ENCODE measurements at regions not wholly inside any gene's neighbourhood (a gene's known extent, or its start where the extent isn't known, plus 50 kb on each side); places are given as distances from the start of the nearest gene placed in this dataset.

DNA sequence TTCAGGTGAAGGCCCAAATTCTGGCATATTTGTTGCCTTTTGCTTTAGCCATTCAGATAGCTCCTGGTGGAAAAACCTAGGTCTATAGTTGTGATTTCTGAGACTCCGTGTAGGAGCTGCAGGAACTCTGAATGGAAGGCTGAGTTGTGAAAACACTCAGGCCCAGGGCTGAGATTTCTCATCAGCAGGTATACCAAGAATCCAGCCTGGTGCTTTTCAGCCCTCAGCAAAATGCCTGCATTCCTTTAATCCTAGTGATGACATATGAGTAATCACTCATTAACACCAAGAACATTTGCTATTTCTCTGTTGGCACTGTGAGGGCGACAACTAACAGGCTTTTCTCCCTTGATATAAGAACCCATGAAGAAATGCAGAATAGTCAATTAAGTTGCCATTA, 546.1 kb upstream of the MAN1A1 start:
- no peak for DNase-seq (ENCODE audit: low read depth in 2 of 2)
- H2AFZ ChIP-seq (ENCODE audit: low read length) = no peak overlapping the region
- H3K27ac ChIP-seq (ENCODE audit: insufficient read depth, low read length) = no peak overlapping the region
- no peak overlapping the region for H3K4me2 ChIP-seq (ENCODE audit: extremely low read depth, insufficient read depth, low read length)
- no peaks in the 10 kb centered on the region for H3K4me1 ChIP-seq (ENCODE audit: control insufficient read depth, extremely low read depth, insufficient read depth, low read length)
- no peak for TF ChIP-seq EZH2 (IDR thresholded peaks at IDR 0.05; ENCODE audit: low read length, missing control alignments)
- TF ChIP-seq, protein P1, sequence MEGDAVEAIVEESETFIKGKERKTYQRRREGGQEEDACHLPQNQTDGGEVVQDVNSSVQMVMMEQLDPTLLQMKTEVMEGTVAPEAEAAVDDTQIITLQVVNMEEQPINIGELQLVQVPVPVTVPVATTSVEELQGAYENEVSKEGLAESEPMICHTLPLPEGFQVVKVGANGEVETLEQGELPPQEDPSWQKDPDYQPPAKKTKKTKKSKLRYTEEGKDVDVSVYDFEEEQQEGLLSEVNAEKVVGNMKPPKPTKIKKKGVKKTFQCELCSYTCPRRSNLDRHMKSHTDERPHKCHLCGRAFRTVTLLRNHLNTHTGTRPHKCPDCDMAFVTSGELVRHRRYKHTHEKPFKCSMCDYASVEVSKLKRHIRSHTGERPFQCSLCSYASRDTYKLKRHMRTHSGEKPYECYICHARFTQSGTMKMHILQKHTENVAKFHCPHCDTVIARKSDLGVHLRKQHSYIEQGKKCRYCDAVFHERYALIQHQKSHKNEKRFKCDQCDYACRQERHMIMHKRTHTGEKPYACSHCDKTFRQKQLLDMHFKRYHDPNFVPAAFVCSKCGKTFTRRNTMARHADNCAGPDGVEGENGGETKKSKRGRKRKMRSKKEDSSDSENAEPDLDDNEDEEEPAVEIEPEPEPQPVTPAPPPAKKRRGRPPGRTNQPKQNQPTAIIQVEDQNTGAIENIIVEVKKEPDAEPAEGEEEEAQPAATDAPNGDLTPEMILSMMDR (conservative IDR thresholded peaks at IDR 0.05 in 1 of 2, IDR thresholded peaks at IDR 0.05 in 1 of 2; ENCODE audit: low read depth in 1 of 2, low read length in 2 of 2) = no peak
- H3K36me3 ChIP-seq (ENCODE audit: control insufficient read depth, insufficient read depth, low read length) = no peaks in the 10 kb centered on the region
- no peaks in the 10 kb centered on the region for H3K79me2 ChIP-seq (ENCODE audit: control insufficient read depth, insufficient read depth, low read length)
- no peaks in the 10 kb centered on the region for H3K27me3 ChIP-seq (ENCODE audit: control insufficient read depth, insufficient read depth, low read length)
- H3K9me3 ChIP-seq (ENCODE audit: control insufficient read depth, insufficient read depth, low read depth, low read length) = no peaks in the 10 kb centered on the region
- no peak overlapping the region for H3K9ac ChIP-seq (ENCODE audit: insufficient read depth, low read length)
- no peaks in the 10 kb centered on the region for H4K20me1 ChIP-seq (ENCODE audit: control insufficient read depth, extremely low read depth, insufficient read depth, low read length)
- H3K4me3 ChIP-seq (replicated peaks in 1 of 4; ENCODE audit: control extremely low read depth in 1 of 4, insufficient read depth in 1 of 4, low read depth in 3 of 4, low read length in 4 of 4) = no peak overlapping the region

DNA sequence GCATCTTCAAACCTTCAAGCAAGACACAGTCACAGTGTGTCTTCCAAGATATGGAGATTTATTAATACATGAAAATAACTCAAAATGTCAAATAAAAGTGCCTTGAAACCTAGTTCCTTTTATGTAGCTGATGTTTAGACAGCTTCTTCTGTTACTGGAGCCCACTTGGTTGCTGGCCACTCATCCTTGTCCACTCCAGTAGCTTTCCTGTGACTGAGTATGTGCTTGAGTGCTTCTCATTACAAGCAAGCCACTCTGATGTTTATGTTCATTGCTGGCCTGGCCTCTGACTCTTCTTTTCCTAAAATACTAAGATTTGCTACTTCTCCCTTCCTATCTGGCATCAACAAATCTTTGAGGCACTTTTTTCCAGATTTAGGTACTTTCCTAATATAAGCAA, 545.2 kb upstream of the MAN1A1 start:
- no peaks in the 10 kb centered on the region for H4K20me1 ChIP-seq (ENCODE audit: control insufficient read depth, extremely low read depth, insufficient read depth, low read length)
- no peak for DNase-seq (ENCODE audit: low read depth in 2 of 2)
- TF ChIP-seq, protein P1 (conservative IDR thresholded peaks at IDR 0.05 in 1 of 2, IDR thresholded peaks at IDR 0.05 in 1 of 2; ENCODE audit: low read depth in 1 of 2, low read length in 2 of 2) = no peak
- TF ChIP-seq EZH2 (IDR thresholded peaks at IDR 0.05; ENCODE audit: low read length, missing control alignments) = no peak
- no peak overlapping the region for H3K4me3 ChIP-seq (replicated peaks in 1 of 4; ENCODE audit: control extremely low read depth in 1 of 4, insufficient read depth in 1 of 4, low read depth in 3 of 4, low read length in 4 of 4)
- H3K4me2 ChIP-seq (ENCODE audit: extremely low read depth, insufficient read depth, low read length) = no peak overlapping the region
- H2AFZ ChIP-seq (ENCODE audit: low read length) = no peak overlapping the region
- H3K79me2 ChIP-seq (ENCODE audit: control insufficient read depth, insufficient read depth, low read length) = no peaks in the 10 kb centered on the region
- no peaks in the 10 kb centered on the region for H3K4me1 ChIP-seq (ENCODE audit: control insufficient read depth, extremely low read depth, insufficient read depth, low read length)
- H3K27ac ChIP-seq (ENCODE audit: insufficient read depth, low read length) = no peak overlapping the region
- H3K9me3 ChIP-seq (ENCODE audit: control insufficient read depth, insufficient read depth, low read depth, low read length) = no peaks in the 10 kb centered on the region
- H3K27me3 ChIP-seq (ENCODE audit: control insufficient read depth, insufficient read depth, low read length) = no peaks in the 10 kb centered on the region
- no peaks in the 10 kb centered on the region for H3K36me3 ChIP-seq (ENCODE audit: control insufficient read depth, insufficient read depth, low read length)
- no peak overlapping the region for H3K9ac ChIP-seq (ENCODE audit: insufficient read depth, low read length)

DNA sequence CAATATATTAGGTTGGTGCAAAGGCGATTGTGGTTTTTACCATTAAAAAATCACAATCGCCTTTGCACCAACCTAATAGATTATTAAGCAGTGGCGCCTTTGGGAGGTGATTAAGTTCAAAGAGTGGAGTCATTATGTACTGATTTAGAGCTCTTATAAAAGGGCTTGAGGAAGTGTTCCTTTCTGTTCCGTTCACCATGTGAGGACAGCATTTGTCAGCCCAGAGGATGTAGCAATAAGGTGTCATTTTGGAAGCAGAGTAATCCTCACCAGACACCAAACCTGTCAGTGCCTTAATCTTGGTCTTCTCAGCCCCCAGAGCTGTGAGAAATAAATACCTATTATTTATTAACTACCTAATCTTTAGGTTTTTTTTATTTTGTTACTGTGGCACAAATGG, 542.1 kb upstream of the MAN1A1 start:
- Histone ChIP-seq H3K4me1 (ENCODE audit: control insufficient read depth, extremely low read depth, insufficient read depth, low read length) (no peaks in the 10 kb centered on the region), H3K27me3 (ENCODE audit: control insufficient read depth, insufficient read depth, low read length) (no peaks in the 10 kb centered on the region), H3K4me3 (replicated peaks in 1 of 4; ENCODE audit: control extremely low read depth in 1 of 4, insufficient read depth in 1 of 4, low read depth in 3 of 4, low read length in 4 of 4) (no peak overlapping the region), H3K27ac (ENCODE audit: insufficient read depth, low read length) (no peak overlapping the region), H3K4me2 (ENCODE audit: extremely low read depth, insufficient read depth, low read length) (no peak overlapping the region), H2AFZ (ENCODE audit: low read length) (no peak overlapping the region), H4K20me1 (ENCODE audit: control insufficient read depth, extremely low read depth, insufficient read depth, low read length) (no peaks in the 10 kb centered on the region), H3K9ac (ENCODE audit: insufficient read depth, low read length) (no peak overlapping the region), H3K36me3 (ENCODE audit: control insufficient read depth, insufficient read depth, low read length) (no peaks in the 10 kb centered on the region), H3K79me2 (ENCODE audit: control insufficient read depth, insufficient read depth, low read length) (no peaks in the 10 kb centered on the region), H3K9me3 (ENCODE audit: control insufficient read depth, insufficient read depth, low read depth, low read length) (no peaks in the 10 kb centered on the region)
- TF ChIP-seq, protein P1 (conservative IDR thresholded peaks at IDR 0.05 in 1 of 2, IDR thresholded peaks at IDR 0.05 in 1 of 2; ENCODE audit: low read depth in 1 of 2, low read length in 2 of 2) = no peak
- no peak for TF ChIP-seq EZH2 (IDR thresholded peaks at IDR 0.05; ENCODE audit: low read length, missing control alignments)
- no peak for DNase-seq (ENCODE audit: low read depth in 2 of 2)
